AG09319 (cell line): ENCODE measurements at regions not wholly inside any gene's neighbourhood (a gene's known extent, or its start where the extent isn't known, plus 50 kb on each side); places are given as distances from the start of the nearest gene placed in this dataset.

Experiments used
- DNase-seq: peaks from one replicate; pipeline ENCODE4 v3.0.0-alpha.2; 2010; ENCODE audit warnings: low read depth; ENCODE audit errors: extremely low read depth
- TF ChIP-seq, protein P1 (sequence below): IDR thresholded peaks from 2 replicates; pipeline ENCODE4 v1.5.1; 2011; ENCODE audit warnings: low read depth, mild to moderate bottlenecking, inconsistent platforms, low read length, moderate library complexity

DNA sequence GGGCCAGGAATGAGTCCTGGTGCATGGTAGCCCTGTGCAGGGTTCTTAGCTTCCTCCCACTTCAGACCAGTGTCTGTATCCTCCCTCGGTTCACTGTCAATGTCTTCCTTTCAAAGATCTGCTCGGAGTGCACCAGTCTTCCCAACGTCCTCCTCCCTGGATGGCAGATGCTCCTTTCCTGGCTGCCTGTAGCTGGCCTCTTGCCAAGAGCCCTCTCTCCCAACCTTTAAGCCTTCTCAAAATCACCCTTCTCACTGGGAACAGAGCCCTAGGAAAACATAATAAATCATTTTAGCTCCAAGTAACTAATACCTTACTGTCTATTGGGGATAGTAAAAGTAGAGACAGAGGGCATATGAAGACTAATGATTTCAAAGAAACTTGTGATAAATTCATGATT is 490.6 kb downstream of the CCSER2 start:
- TF ChIP-seq, protein P1, sequence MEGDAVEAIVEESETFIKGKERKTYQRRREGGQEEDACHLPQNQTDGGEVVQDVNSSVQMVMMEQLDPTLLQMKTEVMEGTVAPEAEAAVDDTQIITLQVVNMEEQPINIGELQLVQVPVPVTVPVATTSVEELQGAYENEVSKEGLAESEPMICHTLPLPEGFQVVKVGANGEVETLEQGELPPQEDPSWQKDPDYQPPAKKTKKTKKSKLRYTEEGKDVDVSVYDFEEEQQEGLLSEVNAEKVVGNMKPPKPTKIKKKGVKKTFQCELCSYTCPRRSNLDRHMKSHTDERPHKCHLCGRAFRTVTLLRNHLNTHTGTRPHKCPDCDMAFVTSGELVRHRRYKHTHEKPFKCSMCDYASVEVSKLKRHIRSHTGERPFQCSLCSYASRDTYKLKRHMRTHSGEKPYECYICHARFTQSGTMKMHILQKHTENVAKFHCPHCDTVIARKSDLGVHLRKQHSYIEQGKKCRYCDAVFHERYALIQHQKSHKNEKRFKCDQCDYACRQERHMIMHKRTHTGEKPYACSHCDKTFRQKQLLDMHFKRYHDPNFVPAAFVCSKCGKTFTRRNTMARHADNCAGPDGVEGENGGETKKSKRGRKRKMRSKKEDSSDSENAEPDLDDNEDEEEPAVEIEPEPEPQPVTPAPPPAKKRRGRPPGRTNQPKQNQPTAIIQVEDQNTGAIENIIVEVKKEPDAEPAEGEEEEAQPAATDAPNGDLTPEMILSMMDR, result no peak
- DNase-seq, result no peak

DNA sequence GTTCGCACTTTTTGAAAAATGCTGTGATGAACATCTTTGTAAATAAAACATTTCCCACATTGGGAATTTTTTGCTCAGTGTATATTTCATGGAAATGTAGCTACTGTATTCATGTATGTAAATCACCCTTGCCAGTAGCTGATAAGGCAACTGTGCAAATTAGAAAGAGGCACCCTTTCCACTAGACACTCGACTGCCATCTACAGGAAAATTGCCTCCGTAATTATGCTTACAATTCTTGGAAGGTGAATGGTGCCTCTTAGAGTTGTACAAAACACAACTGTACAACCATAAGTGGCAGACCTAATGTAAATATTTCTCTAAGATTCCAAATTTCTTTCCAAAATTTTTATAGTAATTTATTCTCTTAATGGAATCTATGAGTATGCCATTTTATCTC is 491.7 kb downstream of the CCSER2 start:
- no peak for DNase-seq

DNA sequence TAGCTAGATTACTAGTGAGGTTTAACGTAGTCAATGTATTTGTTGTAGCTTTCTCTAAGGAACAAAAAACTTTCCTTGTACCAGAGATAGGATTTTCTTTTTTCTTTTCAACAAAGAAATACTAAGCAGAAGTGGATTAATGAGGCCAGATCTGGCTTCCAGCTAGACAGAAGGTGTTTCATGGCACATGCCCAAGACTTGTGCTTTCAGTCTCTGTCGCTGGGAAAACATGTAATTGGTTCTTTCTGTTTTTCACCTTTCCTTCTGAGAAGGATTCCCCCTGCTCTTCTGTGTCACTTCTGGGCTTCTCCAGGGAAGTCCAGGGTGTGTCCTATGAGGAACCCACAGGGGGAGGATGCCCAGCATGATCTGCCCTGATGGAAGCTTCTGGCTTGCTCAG is 492.2 kb downstream of the CCSER2 start:
- no peak for DNase-seq
- TF ChIP-seq, protein P1, result no peak

More for the DNA sequence above, 491.7 kb downstream of the CCSER2 start:
- TF ChIP-seq, protein P1, result no peak

DNA sequence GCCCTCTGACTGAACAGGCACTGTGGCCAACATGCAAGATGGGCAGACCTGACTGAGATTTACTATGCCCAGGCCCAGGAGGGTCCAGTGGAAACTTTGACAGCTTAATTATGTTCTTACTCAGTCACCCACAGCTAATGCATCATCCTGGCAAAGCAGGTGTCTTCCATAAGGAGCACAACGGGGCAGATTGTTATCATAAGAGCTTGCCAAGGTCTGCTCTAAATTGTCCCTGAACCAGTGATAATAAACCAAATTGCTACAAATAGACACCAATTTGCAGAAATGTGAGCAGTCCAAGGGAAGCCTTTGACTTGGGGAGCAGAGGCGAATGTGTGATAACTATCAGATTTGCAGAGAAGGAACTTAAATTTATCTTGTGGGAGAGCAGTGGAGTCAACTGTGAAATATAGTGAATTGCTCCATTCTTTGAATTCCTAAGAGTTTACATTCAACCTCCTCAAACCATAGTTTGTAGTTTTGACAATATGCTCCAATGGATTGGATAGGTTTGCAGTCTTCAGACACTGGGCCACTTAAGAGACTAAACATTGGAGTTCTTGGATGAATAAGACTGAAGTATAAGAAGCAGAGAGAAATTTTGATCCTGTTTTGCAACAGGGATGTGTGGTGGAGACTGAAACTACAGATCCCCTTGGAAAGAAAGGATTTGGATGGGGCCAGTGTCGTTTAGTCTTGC is 494.7 kb downstream of the CCSER2 start:
- no peak for DNase-seq
- TF ChIP-seq, protein P1, result no peak

DNA sequence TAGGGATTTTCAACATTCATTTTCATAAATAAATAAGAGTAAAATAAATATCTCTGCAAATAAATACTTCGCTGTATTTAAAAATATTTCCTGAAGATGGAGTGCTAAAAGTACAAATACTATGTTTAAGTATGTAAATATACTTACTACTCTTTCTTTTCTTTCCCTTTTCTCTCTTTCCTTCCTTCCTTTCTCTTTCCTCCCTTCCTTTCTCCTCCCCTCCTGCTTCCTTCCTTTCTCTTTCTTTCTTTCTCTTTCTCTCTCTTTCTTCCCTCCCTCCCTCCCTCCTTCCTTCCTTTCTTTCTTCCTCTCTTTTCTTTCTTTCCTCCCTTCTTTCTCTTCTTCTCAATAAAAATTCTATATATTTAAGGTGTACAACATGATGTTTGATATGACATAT is 496.1 kb downstream of the CCSER2 start:
- TF ChIP-seq, protein P1, result no peak
- DNase-seq, result no peak

DNA sequence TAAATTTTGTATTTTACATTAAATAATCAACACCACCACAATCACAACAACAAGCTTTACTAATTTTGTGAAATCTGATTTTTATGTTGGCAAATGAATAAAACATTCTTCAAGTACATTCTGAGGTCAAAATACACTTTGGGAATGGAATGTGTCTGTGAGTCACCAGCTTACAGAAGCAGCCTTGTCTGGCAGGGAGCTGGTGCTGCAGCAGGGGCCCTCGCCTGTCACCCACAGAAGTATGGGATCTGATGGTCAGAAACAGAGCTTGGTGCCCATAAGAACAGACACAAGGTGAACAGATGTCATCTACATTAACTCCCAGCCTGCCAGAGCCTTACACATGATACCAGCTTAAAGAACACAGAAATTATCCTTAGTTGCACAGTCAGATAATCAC is 496.9 kb downstream of the CCSER2 start:
- no peak for DNase-seq
- TF ChIP-seq, protein P1, result no peak

DNA sequence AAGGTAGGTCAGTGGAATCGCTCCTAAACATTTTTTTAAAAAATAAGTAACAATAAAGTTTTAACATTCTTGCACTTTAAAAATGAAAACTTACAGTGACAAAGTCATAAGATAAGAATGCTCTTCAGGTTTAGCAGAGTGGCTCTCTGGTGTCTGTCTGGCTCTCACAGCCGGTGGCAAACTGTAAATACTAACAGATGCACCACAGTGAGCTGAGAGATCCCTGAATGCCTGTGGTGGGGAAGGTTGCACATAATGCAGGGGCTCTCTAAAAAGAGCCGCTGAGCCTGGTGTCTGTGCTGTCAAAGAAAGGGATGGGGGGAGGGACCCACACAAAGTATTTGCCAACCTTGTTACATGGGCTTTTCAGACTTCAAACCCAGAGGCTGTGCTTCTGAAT is 498.3 kb downstream of the CCSER2 start:
- TF ChIP-seq, protein P1, result no peak
- no peak for DNase-seq
